HFFc6 (cell line): ENCODE measurements at regions not wholly inside any gene's neighbourhood (a gene's known extent, or its start where the extent isn't known, plus 50 kb on each side); places are given as distances from the start of the nearest gene placed in this dataset.

ENCODE experiments used
- DNase-seq: peaks from one replicate; pipeline ENCODE4 v3.0.0-alpha.2; 2018
- H3K27ac Mint-ChIP-seq: 2 replicates; pipeline ENCODE4 v1.8.0; 2020; ENCODE audit warnings: mild to moderate bottlenecking, mixed read lengths
- H3K27me3 Mint-ChIP-seq: 2 replicates; pipeline ENCODE4 v1.8.0; 2021; ENCODE audit warnings: mild to moderate bottlenecking, moderate library complexity, mixed read lengths; ENCODE audit not compliant: insufficient read depth
- H3K36me3 Mint-ChIP-seq: 2 replicates; pipeline ENCODE4 v1.8.0; 2021; ENCODE audit warnings: low read depth, mixed read lengths
- H3K4me1 Mint-ChIP-seq: 2 replicates; pipeline ENCODE4 v1.8.0; 2020; ENCODE audit warnings: low read depth, mixed read lengths
- H3K4me3 Mint-ChIP-seq: 2 replicates; pipeline ENCODE4 v1.8.0; 2020; ENCODE audit warnings: mild to moderate bottlenecking, moderate library complexity, mixed read lengths
- H3K9me3 Mint-ChIP-seq: 2 replicates; pipeline ENCODE4 v1.8.0; 2020; ENCODE audit warnings: mild to moderate bottlenecking, mixed read lengths
- TF ChIP-seq, protein P1 (sequence below): fragments of 200-600 bp; sonication (generic); IDR thresholded peaks from 2 replicates; pipeline ENCODE4 v1.5.0; 2021; ENCODE audit warnings: antibody characterized with exemption, mild to moderate bottlenecking

DNA sequence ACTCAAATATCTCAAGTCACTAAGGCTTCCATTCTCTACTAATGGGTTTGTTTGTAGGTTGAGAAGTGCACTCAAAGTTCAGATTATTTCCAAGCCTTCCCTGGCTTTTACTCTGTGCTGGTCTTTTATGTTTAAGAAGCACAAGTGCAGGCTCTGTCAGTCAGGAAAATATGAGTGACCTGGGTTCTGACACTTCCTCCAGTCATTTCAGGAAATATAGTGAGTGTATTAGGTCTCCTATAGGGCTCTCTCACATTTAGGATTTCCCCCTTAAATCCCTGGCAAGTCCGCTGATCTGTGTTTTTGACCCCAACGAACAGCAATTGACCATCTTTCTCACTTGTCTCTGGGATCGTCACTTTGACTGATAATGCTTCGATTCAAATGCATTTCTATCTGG is 210.2 kb downstream of the ARPP21 start:
- TF ChIP-seq, protein P1, sequence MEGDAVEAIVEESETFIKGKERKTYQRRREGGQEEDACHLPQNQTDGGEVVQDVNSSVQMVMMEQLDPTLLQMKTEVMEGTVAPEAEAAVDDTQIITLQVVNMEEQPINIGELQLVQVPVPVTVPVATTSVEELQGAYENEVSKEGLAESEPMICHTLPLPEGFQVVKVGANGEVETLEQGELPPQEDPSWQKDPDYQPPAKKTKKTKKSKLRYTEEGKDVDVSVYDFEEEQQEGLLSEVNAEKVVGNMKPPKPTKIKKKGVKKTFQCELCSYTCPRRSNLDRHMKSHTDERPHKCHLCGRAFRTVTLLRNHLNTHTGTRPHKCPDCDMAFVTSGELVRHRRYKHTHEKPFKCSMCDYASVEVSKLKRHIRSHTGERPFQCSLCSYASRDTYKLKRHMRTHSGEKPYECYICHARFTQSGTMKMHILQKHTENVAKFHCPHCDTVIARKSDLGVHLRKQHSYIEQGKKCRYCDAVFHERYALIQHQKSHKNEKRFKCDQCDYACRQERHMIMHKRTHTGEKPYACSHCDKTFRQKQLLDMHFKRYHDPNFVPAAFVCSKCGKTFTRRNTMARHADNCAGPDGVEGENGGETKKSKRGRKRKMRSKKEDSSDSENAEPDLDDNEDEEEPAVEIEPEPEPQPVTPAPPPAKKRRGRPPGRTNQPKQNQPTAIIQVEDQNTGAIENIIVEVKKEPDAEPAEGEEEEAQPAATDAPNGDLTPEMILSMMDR, result no peak
- H3K27ac Mint-ChIP-seq, result no peak overlapping the region
- no peak for DNase-seq
- peaks cover 29% of the 10 kb centered on the region for H3K9me3 Mint-ChIP-seq
- H3K4me3 Mint-ChIP-seq, result no peak overlapping the region
- H3K27me3 Mint-ChIP-seq, result no peaks in the 10 kb centered on the region
- no peaks in the 10 kb centered on the region for H3K4me1 Mint-ChIP-seq
- no peaks in the 10 kb centered on the region for H3K36me3 Mint-ChIP-seq

DNA sequence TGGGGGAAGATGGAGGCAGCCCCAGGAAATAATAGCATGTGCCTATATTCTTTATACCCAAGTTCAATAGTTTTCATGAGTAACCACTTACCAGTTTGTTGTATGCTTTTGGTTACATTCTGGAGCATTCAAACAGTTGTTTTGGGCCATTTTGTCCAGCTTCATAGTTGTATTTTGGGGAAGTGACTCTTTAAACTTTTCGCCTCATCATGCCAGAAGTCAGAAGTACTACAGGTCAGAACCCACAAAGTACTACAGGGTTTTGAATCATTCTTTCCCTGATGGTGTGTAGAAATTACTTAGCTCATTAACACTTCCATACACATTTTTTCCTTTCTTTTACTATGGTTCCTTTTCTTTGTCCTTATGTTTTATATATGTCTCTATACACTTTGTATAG is 210.6 kb downstream of the ARPP21 start:
- no peak for DNase-seq
- Mint-ChIP-seq H3K27me3 (no peaks in the 10 kb centered on the region), H3K4me1 (no peaks in the 10 kb centered on the region), H3K4me3 (no peak overlapping the region), H3K36me3 (no peaks in the 10 kb centered on the region), H3K9me3 (peaks cover 24% of the 10 kb centered on the region), H3K27ac (no peak overlapping the region)
- TF ChIP-seq, protein P1, result no peak

DNA sequence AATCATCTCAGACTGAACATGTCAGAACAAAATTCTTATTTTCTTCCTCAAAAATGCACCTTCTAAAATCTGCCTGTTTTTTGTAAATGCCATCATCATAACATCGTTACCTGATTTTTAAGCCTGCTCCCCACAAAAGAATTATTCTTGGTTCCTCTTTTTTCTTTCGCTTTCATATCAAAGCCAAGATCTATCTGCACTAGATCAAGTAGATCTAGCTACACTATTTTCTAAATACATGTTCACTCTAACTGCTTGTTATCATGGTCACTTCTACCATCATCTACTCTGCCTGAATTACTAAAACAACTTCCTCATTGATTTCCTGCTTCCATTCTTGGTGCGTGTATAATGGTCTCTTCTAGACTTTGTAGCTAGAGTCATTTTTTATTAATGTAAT is 217.7 kb downstream of the ARPP21 start:
- Mint-ChIP-seq H3K4me3 (no peak overlapping the region), H3K27ac (no peak overlapping the region), H3K9me3 (peaks cover 17% of the 10 kb centered on the region), H3K27me3 (no peaks in the 10 kb centered on the region), H3K36me3 (no peaks in the 10 kb centered on the region), H3K4me1 (no peaks in the 10 kb centered on the region)
- no peak for DNase-seq
- TF ChIP-seq, protein P1, result no peak

DNA sequence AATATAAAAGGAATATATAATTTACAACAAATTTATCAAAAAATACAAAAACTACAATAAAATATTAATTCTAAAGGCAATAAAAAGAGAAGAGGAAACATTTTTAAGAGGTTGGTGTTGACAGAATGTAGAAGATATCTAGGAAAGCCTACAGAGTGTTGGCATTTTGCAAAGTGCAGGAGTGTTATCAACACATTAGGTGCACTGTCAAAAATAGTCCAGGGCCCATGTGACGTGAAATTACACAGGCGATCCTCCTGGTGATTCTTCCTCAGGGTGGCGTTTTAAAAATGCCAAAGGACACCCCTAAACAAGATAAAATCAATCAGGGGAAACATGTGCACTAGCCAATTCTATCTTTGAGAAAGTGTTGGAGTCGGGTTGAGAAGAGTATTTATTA is 222.7 kb downstream of the ARPP21 start:
- Mint-ChIP-seq H3K4me1 (no peaks in the 10 kb centered on the region), H3K27ac (no peak overlapping the region), H3K36me3 (no peaks in the 10 kb centered on the region), H3K4me3 (no peak overlapping the region), H3K9me3 (peaks cover 23% of the 10 kb centered on the region), H3K27me3 (no peaks in the 10 kb centered on the region)
- no peak for DNase-seq
- TF ChIP-seq, protein P1, result no peak

DNA sequence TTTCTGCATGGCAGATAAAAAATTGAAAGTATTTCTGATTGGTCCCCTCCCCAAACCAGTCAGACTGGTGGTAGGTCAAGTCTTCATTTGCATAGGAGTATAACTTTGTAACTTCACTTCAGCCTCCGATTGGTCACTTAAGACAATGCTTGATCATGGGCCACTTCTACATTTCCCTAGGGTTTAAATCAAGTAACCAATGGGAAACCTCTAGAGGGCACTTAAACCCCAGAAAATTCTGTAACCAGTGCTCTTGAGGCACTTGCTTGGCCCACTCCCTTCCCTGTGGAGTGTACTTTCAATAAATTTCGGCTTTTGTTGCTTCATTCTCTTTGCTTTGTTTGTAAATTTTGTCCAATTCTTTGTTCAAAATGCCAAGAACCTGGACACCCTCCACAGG is 225.5 kb downstream of the ARPP21 start:
- peaks cover 22% of the 10 kb centered on the region for H3K9me3 Mint-ChIP-seq
- H3K27me3 Mint-ChIP-seq, result peaks cover 3% of the 10 kb centered on the region; the same call in 1 of the 2 replicates
- H3K36me3 Mint-ChIP-seq, result no peaks in the 10 kb centered on the region

More for the DNA sequence above, 225.5 kb downstream of the ARPP21 start:
- Mint-ChIP-seq H3K4me3 (no peak overlapping the region), H3K27ac (no peak overlapping the region), H3K4me1 (no peaks in the 10 kb centered on the region)
- no peak for DNase-seq
- TF ChIP-seq, protein P1, result no peak
